HUES6 (cell line): ENCODE measurements at regions not wholly inside any gene's neighbourhood (a gene's known extent, or its start where the extent isn't known, plus 50 kb on each side); places are given as distances from the start of the nearest gene placed in this dataset.
"Not testable (repeated sequence)": the region's sequence is repeated elsewhere in the genome, so short reads cannot be mapped to it uniquely, and the experiment has no call there.

ENCODE experiments used
- H3K27ac ChIP-seq: 2 replicates; pipeline ENCODE4 v1.7.0; 2013; ENCODE audit warnings: low read depth, mild to moderate bottlenecking, low read length, inconsistent platforms
- H3K27me3 ChIP-seq: 2 replicates; pipeline ENCODE4 v1.6.1; 2013; ENCODE audit warnings: low read length; ENCODE audit not compliant: control insufficient read depth, insufficient read depth
- H3K36me3 ChIP-seq: 2 replicates; pipeline ENCODE4 v1.6.1; 2013; ENCODE audit warnings: low read length; ENCODE audit not compliant: control insufficient read depth, insufficient read depth
- H3K4me1 ChIP-seq: 2 replicates; pipeline ENCODE4 v1.6.1; 2013; ENCODE audit warnings: low read length; ENCODE audit not compliant: control insufficient read depth, insufficient read depth
- H3K4me3 ChIP-seq: 2 replicates; pipeline ENCODE4 v1.5.1; 2013; ENCODE audit warnings: low read depth, low read length
- H3K9ac ChIP-seq: one replicate; pipeline ENCODE4 v1.6.1; 2013; ENCODE audit warnings: mild to moderate bottlenecking, low read length
- H3K9me3 ChIP-seq: 2 replicates; pipeline ENCODE4 v1.6.1; 2013; ENCODE audit warnings: low read depth, low read length; ENCODE audit not compliant: control insufficient read depth, insufficient read depth

DNA sequence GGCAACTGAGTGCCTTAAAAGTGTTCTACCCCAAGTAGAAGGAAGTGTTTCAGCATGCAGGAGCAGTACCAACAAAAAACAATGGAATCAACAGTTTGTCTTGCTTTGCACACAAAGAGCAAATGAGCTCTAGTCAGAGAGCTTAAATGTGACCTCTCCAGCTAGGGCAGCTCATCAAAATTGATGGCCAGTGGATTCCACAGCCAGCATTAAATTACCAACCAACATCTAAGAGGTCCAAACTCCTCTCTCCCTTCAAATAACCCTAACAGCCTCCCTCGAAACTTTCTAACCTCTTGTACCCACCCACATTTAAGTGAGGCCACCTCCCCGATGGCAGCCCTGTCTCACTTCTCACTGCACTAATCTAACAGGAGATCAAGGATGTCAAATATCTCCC lies 219.9 kb downstream of the CHIC2 start:
- no peaks in the 10 kb centered on the region for H3K9me3 ChIP-seq
- H3K27ac ChIP-seq = no peak overlapping the region
- no peaks in the 10 kb centered on the region for H3K27me3 ChIP-seq
- no peaks in the 10 kb centered on the region for H3K36me3 ChIP-seq
- H3K4me3 ChIP-seq = no peak overlapping the region
- no peak overlapping the region for H3K9ac ChIP-seq
- H3K4me1 ChIP-seq = no peaks in the 10 kb centered on the region

DNA sequence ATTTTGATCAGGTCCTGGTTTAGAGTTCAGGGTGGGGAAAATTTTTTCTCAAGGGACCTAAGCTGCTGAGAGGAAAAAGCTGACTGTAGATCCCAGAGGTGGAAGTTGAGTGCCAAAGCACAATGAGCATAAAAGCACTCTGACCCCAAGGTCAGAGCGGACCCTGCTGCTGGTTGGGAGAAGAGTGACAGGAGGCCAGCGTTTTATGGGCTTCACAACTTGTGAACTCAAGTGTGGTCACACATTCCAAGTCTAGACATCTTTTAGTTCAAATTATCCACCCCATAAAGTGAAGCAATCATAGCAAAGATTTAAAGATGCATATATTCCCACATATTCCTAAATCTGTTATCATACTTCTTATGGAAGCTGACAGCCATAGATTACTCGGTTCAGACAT lies 220.3 kb downstream of the CHIC2 start:
- Histone ChIP-seq H3K4me3 (no peak overlapping the region), H3K4me1 (no peaks in the 10 kb centered on the region), H3K36me3 (no peaks in the 10 kb centered on the region), H3K27me3 (no peaks in the 10 kb centered on the region), H3K27ac (no peak overlapping the region), H3K9me3 (no peaks in the 10 kb centered on the region), H3K9ac (no peak overlapping the region)

DNA sequence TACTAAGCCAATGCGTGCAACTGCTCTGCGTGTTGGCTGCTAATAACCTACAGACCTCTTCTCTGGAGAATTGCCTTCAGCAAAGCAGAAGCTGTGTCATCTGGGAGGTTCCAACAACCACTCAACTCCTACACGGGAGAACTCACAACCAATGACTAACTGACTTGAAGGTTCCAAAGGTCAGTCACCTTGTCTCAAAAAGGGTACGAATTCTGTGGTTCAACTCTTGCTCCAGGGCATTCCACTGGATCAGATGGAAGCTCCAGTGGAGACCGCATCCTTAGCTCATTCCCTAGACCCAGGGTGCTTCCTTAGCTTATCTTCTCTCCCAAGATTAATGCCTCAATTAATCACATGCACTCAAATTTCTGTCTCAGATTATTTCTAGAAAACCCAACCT lies 222.7 kb downstream of the CHIC2 start:
- no peaks in the 10 kb centered on the region for H3K27me3 ChIP-seq
- H3K9ac ChIP-seq = no peak overlapping the region
- H3K27ac ChIP-seq = no peak overlapping the region
- no peaks in the 10 kb centered on the region for H3K36me3 ChIP-seq
- H3K4me1 ChIP-seq = no peaks in the 10 kb centered on the region
- no peak overlapping the region for H3K4me3 ChIP-seq
- no peaks in the 10 kb centered on the region for H3K9me3 ChIP-seq

DNA sequence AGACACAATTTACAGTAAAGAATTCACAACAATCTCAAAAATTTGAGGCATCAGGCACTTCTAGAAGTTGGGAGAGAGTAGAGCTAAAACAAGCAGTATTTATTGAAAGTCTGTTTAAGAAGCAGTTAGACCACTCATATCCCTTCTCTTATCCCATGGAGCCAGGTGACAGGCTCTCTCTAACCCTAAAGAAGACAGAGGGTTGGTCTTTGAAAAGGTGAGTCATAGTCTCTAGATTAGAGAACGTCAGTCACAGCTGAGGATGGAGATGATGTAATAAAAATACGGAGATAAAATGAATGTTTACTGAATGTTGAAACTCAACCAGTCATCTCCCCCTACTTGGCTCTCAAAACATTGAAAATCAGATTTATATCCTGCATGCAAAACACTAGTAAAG lies 223.8 kb downstream of the CHIC2 start:
- H3K4me1 ChIP-seq = no peaks in the 10 kb centered on the region
- H3K27me3 ChIP-seq = no peaks in the 10 kb centered on the region
- no peak overlapping the region for H3K9ac ChIP-seq
- no peak overlapping the region for H3K27ac ChIP-seq
- H3K4me3 ChIP-seq = no peak overlapping the region
- no peaks in the 10 kb centered on the region for H3K36me3 ChIP-seq
- H3K9me3 ChIP-seq = no peaks in the 10 kb centered on the region

DNA sequence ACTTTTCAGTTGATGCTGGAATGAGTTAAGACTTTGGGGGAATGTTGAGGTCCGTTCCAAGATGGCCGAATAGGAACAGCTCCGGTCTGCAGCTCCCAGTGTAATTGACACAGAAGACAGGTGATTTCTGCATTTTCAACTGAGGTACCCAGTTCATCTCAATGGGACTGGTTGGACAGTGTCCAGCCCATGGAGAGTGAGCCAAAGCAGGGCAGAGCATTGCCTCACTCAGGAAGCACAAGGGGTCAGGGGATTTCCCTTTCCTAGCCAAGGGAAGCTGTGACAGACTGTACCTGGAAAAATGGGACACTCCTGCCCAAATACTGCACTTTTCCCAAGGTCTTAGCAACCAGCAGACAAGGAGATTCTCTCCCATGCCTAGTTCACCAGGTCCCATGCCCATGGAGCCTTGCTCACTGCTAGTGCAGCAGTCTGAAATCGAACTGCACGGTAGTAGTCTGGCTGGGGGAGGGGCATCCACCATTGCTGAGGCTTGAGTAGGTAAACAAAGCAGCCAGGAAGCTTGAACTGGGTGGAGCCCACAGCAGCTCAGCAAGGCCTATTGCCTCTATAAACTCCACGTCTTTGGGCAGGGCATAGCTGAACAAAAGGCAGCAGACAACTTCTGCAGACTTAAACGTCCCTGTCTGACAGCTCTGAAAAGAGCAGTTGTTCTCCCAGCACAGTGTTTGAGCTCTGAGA lies 231.0 kb downstream of the CHIC2 start:
- not testable (repeated sequence) for H3K27ac ChIP-seq, H3K4me1 ChIP-seq, H3K36me3 ChIP-seq, H3K4me3 ChIP-seq, H3K9ac ChIP-seq, H3K27me3 ChIP-seq
- H3K9me3 ChIP-seq = peaks cover 44% of the 10 kb centered on the region

DNA sequence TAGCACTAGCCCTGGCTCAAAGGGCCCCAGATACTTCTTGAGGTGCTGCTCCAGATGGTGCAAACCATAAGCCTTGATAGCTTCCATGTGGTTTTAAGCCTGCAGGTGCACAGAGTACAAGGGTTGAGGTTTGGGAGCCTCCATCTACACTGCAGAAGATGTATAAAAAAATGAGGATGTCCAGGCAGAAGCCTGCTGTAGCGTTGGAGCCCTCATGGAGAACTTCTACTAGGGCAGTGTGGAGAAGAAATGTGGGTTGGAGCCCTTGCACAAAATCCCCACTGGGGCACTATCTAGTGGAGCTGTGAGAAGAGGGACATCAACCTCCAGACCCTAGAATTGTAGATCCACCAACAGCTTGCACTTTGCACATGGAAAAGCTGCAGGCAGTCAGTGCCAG lies 231.9 kb downstream of the CHIC2 start:
- H3K27ac ChIP-seq = no peak overlapping the region
- H3K36me3 ChIP-seq = no peaks in the 10 kb centered on the region
- no peak overlapping the region for H3K4me3 ChIP-seq
- H3K27me3 ChIP-seq = no peaks in the 10 kb centered on the region
- H3K9me3 ChIP-seq = peaks cover 44% of the 10 kb centered on the region
- no peak overlapping the region for H3K9ac ChIP-seq
- no peaks in the 10 kb centered on the region for H3K4me1 ChIP-seq

DNA sequence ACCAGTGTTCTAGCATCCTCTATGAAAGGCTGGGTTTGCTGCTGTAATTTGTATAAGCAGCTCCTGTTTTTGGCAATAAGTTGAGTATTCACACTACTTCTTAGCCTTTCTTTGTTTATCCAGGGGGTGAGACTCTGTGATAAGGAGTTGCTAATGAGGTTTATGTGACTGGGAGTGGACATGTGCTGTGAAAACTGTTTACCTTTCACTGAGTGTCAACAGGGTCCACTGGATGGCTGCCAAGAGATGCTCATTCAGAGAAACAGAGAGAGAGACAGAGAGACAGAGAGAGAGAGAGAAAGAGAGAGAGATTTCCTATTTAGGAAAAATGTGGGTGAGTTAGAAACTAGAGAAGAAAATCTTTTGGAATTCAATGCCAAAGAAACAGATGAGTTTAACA lies 233.9 kb downstream of the CHIC2 start:
- H3K9me3 ChIP-seq = peaks cover 44% of the 10 kb centered on the region
- H3K4me3 ChIP-seq = no peak overlapping the region
- no peak overlapping the region for H3K9ac ChIP-seq

DNA sequence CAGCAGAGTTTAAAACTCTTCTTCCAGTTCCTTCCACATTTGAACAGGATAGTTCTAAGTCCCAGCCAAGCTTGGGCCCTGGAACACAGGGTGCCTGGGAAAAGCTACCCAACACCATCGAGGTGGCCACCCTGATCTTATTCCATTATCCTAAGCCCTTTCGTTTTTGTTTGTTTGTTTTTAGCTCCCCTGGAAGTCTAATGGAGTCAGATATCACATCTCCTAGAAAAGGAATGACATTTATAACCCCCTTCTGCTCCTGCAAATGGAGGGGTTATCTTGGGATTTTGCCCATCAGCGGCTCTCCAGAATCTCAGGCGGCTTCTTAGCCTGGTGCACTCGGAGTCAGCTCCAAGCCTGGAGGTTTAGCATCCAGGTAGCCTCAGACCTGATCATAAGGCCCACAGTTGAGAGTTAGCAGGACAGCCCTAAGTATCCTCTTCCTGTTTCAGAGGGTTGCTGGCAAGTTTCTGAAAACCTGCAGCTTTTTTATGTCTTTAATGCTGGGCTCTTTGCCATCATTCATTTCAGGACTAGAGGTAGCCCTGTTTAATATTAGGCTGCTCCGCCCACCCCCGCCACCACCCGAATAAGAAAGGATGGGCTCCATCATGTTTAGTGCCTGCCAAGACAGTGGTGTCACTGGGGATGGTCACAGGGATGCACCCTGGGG lies 230.0 kb upstream of the LNX1 start:
- Histone ChIP-seq H3K9me3 (no peaks in the 10 kb centered on the region), H3K36me3 (no peaks in the 10 kb centered on the region), H3K27me3 (no peaks in the 10 kb centered on the region), H3K4me1 (no peaks in the 10 kb centered on the region), H3K4me3 (no peak overlapping the region), H3K27ac (no peak overlapping the region), H3K9ac (no peak overlapping the region)

More for the DNA sequence above, 233.9 kb downstream of the CHIC2 start:
- Histone ChIP-seq H3K27me3 (no peaks in the 10 kb centered on the region), H3K4me1 (no peaks in the 10 kb centered on the region), H3K27ac (no peak overlapping the region), H3K36me3 (no peaks in the 10 kb centered on the region)

DNA sequence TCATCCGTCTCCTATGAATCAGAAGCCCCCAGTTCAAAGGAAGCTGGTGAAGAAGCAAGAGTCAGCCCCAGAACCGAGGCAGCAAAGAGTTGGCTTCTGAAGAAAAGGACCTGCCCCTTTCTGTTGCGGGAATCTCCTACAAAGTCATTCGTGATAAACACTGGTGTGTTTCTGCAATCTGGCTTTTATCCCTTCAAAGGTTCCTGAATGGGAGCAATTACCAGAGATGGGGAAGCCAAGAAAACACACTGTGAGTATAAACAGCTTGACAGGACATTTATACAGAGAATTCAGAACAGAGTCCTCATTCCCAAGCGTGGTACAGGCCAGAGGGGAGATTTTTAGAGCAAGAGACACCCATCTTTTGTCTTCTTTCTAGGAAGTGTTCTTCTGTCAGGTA lies 226.8 kb upstream of the LNX1 start:
- no peak overlapping the region for H3K27ac ChIP-seq
- H3K4me3 ChIP-seq = no peak overlapping the region
- no peak overlapping the region for H3K9ac ChIP-seq
- H3K9me3 ChIP-seq = no peaks in the 10 kb centered on the region
- no peaks in the 10 kb centered on the region for H3K27me3 ChIP-seq
- no peaks in the 10 kb centered on the region for H3K36me3 ChIP-seq
- H3K4me1 ChIP-seq = no peaks in the 10 kb centered on the region

DNA sequence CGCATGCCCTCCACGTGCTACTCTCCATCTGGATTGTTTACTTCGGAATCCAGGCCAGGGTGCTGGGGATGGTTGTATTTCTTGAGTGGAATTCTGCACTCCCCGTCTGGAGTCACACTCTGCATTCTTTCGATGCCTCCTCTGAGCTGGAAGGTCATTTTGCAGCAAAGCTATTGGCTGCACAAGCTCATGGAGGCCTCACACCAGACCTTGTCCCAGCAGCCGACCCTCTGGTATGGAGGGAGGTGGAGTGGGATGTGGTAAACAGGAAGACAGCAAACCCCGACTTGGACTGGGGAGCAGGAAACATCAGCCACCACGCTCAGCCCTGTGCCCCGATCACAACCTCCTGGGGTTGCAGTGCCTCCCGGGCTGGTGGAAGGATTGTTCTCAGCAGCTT lies 225.3 kb upstream of the LNX1 start:
- Histone ChIP-seq H3K36me3 (no peaks in the 10 kb centered on the region), H3K4me3 (no peak overlapping the region), H3K9ac (no peak overlapping the region), H3K27me3 (no peaks in the 10 kb centered on the region), H3K4me1 (no peaks in the 10 kb centered on the region), H3K9me3 (no peaks in the 10 kb centered on the region), H3K27ac (no peak overlapping the region)

DNA sequence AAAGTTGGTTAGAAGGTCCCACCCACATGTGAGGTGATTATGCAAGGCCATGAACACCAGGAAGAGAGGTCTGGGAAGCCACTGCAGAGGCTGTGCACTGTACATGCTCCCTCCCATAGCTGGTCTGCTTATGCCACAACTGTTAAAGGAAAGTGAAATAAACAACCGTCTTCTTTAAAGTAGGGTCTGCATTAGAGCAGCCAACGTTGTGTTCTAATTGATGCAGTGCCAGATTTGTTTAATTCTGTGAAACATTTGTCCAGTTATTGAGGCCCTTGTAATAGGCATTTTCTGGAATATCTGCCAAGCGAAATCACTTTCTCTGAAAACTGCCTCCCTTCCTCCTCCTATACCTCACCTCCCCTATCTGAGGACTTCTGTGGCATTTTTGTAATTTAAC lies 224.0 kb upstream of the LNX1 start:
- Histone ChIP-seq H3K4me1 (no peaks in the 10 kb centered on the region), H3K9ac (no peak overlapping the region), H3K9me3 (no peaks in the 10 kb centered on the region), H3K27ac (no peak overlapping the region), H3K4me3 (no peak overlapping the region), H3K27me3 (no peaks in the 10 kb centered on the region), H3K36me3 (no peaks in the 10 kb centered on the region)
